Mesothelial cell of epicardium (in vitro differentiated cells): ENCODE measurements at regions not wholly inside any gene's neighbourhood (a gene's known extent, or its start where the extent isn't known, plus 50 kb on each side); places are given as distances from the start of the nearest gene placed in this dataset.

Source experiments
- DNase-seq, 2 experiments: peaks; one replicate each; pipeline ENCODE4 v3.0.0; 2021; ENCODE audit warnings: low spot score in 2 of 2; ENCODE audit not compliant: unreplicated experiment in 2 of 2
- H3K27ac Mint-ChIP-seq: 2 replicates; pipeline ENCODE4 v1.8.0; 2021; ENCODE audit warnings: mixed read lengths
- H3K27me3 Mint-ChIP-seq: 2 replicates; pipeline ENCODE4 v1.8.0; 2021; ENCODE audit warnings: low read depth, mixed read lengths
- H3K36me3 Mint-ChIP-seq: 2 replicates; pipeline ENCODE4 v1.8.0; 2021; ENCODE audit warnings: mixed read lengths
- H3K4me1 Mint-ChIP-seq: 2 replicates; pipeline ENCODE4 v1.8.0; 2021; ENCODE audit warnings: mixed read lengths
- H3K4me3 Mint-ChIP-seq: 2 replicates; pipeline ENCODE4 v1.8.0; 2021; ENCODE audit warnings: mild to moderate bottlenecking, moderate library complexity, mixed read lengths
- H3K9me3 Mint-ChIP-seq: 2 replicates; pipeline ENCODE4 v1.8.0; 2021; ENCODE audit warnings: mixed read lengths
- CTCF ChIP-seq: fragments of 200-600 bp; sonication (generic); IDR thresholded peaks from one replicate; pipeline ENCODE4 v1.5.0; 2021; ENCODE audit warnings: antibody characterized with exemption; ENCODE audit not compliant: unreplicated experiment

- no peak for TF ChIP-seq CTCF
Observed at GRCh38 chr14:43204816-43205215, 1302.3 kb downstream of the FSCB start.

GRCh38 chr14:43200519-43200918 lies 1306.6 kb downstream of the FSCB start:
- TF ChIP-seq CTCF: no peak
- Mint-ChIP-seq H3K4me1 (peaks cover 3% of the 10 kb centered on the region), H3K36me3 (no peaks in the 10 kb centered on the region), H3K27me3 (no peaks in the 10 kb centered on the region), H3K27ac (no peak overlapping the region), H3K9me3 (peaks cover 4% of the 10 kb centered on the region), H3K4me3 (no peak overlapping the region)
- no peak for DNase-seq

More at GRCh38 chr14:43204816-43205215, 1302.3 kb downstream of the FSCB start:
- H3K36me3 Mint-ChIP-seq: no peaks in the 10 kb centered on the region
- no peak for DNase-seq
- peaks cover 3% of the 10 kb centered on the region for H3K4me1 Mint-ChIP-seq
- no peak overlapping the region for H3K4me3 Mint-ChIP-seq
- H3K9me3 Mint-ChIP-seq: peaks cover 21% of the 10 kb centered on the region
- no peak overlapping the region for H3K27ac Mint-ChIP-seq
- no peaks in the 10 kb centered on the region for H3K27me3 Mint-ChIP-seq

- Mint-ChIP-seq H3K36me3 (no peaks in the 10 kb centered on the region), H3K27me3 (no peaks in the 10 kb centered on the region), H3K4me1 (no peaks in the 10 kb centered on the region)
Observed at GRCh38 chr14:43198465-43198864, 1308.6 kb downstream of the FSCB start.

GRCh38 chr14:43184540-43184939 lies 1322.5 kb downstream of the FSCB start:
- H3K4me1 Mint-ChIP-seq: no peaks in the 10 kb centered on the region
- no peak overlapping the region for H3K27ac Mint-ChIP-seq
- H3K36me3 Mint-ChIP-seq: no peaks in the 10 kb centered on the region
- H3K27me3 Mint-ChIP-seq: no peaks in the 10 kb centered on the region
- TF ChIP-seq CTCF: no peak
- no peak for DNase-seq
- H3K4me3 Mint-ChIP-seq: no peak overlapping the region
- peaks cover 19% of the 10 kb centered on the region for H3K9me3 Mint-ChIP-seq

More at GRCh38 chr14:43198465-43198864, 1308.6 kb downstream of the FSCB start:
- TF ChIP-seq CTCF: no peak
- H3K27ac Mint-ChIP-seq: no peak overlapping the region
- H3K9me3 Mint-ChIP-seq: peaks cover 4% of the 10 kb centered on the region
- H3K4me3 Mint-ChIP-seq: no peak overlapping the region
- no peak for DNase-seq

- no peaks in the 10 kb centered on the region for H3K36me3 Mint-ChIP-seq
Observed at GRCh38 chr14:43183916-43184315, 1323.2 kb downstream of the FSCB start.

More at GRCh38 chr14:43183916-43184315, 1323.2 kb downstream of the FSCB start:
- Mint-ChIP-seq H3K4me3 (no peak overlapping the region), H3K27me3 (no peaks in the 10 kb centered on the region), H3K27ac (no peak overlapping the region), H3K4me1 (no peaks in the 10 kb centered on the region), H3K9me3 (peaks cover 13% of the 10 kb centered on the region)
- DNase-seq: no peak
- no peak for TF ChIP-seq CTCF
